ENCODE measurements at regions not wholly inside any gene's neighbourhood (a gene's known extent, or its start where the extent isn't known, plus 50 kb on each side); places are given as distances from the start of the nearest gene placed in this dataset.

- Histone ChIP-seq H3K27me3 (replicated peaks; ENCODE audit: insufficient read depth) (no peaks in the 10 kb centered on the region), H3K36me3 (no peaks in the 10 kb centered on the region), H3K4me1 (replicated peaks) (no peaks in the 10 kb centered on the region), H3K9me3 (no peaks in the 10 kb centered on the region), H3K27ac (no peak overlapping the region), H3K4me3 (no peak overlapping the region)
- WGBS: 64% methylated on average over 2 of the region's 2 CpGs
- intact Hi-C loops (cut with DNase I): no loop called here
- DNase-seq (ENCODE audit: low spot score): no peak
- TF ChIP-seq, protein P1, sequence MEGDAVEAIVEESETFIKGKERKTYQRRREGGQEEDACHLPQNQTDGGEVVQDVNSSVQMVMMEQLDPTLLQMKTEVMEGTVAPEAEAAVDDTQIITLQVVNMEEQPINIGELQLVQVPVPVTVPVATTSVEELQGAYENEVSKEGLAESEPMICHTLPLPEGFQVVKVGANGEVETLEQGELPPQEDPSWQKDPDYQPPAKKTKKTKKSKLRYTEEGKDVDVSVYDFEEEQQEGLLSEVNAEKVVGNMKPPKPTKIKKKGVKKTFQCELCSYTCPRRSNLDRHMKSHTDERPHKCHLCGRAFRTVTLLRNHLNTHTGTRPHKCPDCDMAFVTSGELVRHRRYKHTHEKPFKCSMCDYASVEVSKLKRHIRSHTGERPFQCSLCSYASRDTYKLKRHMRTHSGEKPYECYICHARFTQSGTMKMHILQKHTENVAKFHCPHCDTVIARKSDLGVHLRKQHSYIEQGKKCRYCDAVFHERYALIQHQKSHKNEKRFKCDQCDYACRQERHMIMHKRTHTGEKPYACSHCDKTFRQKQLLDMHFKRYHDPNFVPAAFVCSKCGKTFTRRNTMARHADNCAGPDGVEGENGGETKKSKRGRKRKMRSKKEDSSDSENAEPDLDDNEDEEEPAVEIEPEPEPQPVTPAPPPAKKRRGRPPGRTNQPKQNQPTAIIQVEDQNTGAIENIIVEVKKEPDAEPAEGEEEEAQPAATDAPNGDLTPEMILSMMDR (IDR thresholded peaks at IDR 0.05): no peak
- TF ChIP-seq POLR2A (IDR thresholded peaks at IDR 0.05) (no peak), POLR2AphosphoS5 (IDR thresholded peaks at IDR 0.05) (no peak)
Observed at GRCh38 chr18:55999641-56000040, 411.6 kb upstream of the TCF4 start.

DNA sequence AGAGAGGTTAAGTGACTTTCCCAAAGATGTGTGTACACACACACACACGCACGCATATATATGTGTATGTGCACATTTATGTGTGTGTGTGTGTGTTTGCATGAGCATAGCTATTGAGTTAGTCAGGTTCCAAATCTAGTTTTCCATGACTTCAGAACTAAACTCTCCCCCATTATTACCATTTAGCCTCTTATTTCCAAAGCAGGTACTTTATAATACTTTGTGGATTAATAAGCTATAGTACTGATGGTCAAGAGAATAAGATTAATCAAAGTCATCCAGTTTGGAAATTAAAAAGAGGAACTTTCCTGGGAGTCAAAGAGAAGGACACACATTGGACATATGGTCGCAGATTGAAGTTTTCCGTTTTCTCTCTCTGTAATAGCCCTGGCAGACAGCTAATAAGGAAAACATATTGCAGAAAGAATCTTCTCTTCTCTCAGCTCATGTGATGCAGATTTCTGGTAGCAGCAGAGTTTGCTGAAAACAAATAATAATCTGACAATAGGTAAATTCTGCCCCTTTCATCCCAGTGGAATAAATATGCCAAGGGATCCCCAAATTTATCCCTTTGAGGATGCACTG is 410.9 kb upstream of the TCF4 start:
- no peaks in the 10 kb centered on the region for H3K36me3 ChIP-seq
- intact Hi-C loops (cut with DNase I): no loop called here
- H3K27ac ChIP-seq: no peak overlapping the region
- DNase-seq (ENCODE audit: low spot score): no peak
- H3K27me3 ChIP-seq (replicated peaks; ENCODE audit: insufficient read depth): no peaks in the 10 kb centered on the region
- no peaks in the 10 kb centered on the region for H3K4me1 ChIP-seq (replicated peaks)
- WGBS: 92% methylated on average over 4 of the region's 4 CpGs
- TF ChIP-seq POLR2A (IDR thresholded peaks at IDR 0.05) (no peak), POLR2AphosphoS5 (IDR thresholded peaks at IDR 0.05) (no peak)
- TF ChIP-seq, protein P1 (IDR thresholded peaks at IDR 0.05): no peak
- H3K9me3 ChIP-seq: no peaks in the 10 kb centered on the region
- no peak overlapping the region for H3K4me3 ChIP-seq

- H3K27ac ChIP-seq: no peak overlapping the region
- 14% methylated on average over 11 of the region's 11 CpGs for WGBS
- TF ChIP-seq POLR2AphosphoS5 (IDR thresholded peaks at IDR 0.05): no peak
- TF ChIP-seq, protein P1 (IDR thresholded peaks at IDR 0.05): no peak
- no peak for TF ChIP-seq POLR2A (IDR thresholded peaks at IDR 0.05)
- peak; percentile 15 for DNase-seq (ENCODE audit: low spot score)
- no peaks in the 10 kb centered on the region for H3K36me3 ChIP-seq
- H3K9me3 ChIP-seq: no peaks in the 10 kb centered on the region
- H3K27me3 ChIP-seq (replicated peaks; ENCODE audit: insufficient read depth): no peaks in the 10 kb centered on the region
- no peak overlapping the region for H3K4me3 ChIP-seq
- intact Hi-C loops (cut with DNase I): no loop called here
- H3K4me1 ChIP-seq (replicated peaks): no peaks in the 10 kb centered on the region
Observed at GRCh38 chr18:55998071-55998522, 410.1 kb upstream of the TCF4 start.

DNA sequence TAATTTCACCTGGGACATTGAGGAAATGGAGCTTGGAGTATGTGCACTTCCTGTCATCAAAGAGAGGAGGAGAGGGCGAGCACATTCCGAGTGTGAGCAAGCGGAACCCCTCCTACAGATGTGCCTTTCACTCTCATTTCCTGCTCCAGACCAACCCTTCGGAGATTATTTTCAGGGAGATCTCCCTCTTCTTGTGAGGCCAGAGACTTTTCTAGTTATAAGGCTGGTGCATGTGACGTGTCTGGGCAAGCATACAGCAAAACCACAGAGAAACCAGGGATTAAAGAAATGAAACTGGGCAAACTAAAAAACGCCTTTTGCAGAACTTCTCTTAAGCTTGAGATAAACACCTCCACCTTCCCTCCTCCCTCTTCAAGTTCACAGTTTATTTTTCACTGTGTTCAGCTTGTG is 409.2 kb upstream of the TCF4 start:
- no peaks in the 10 kb centered on the region for H3K36me3 ChIP-seq
- H3K27me3 ChIP-seq (replicated peaks; ENCODE audit: insufficient read depth): no peaks in the 10 kb centered on the region
- no peaks in the 10 kb centered on the region for H3K9me3 ChIP-seq
- H3K4me1 ChIP-seq (replicated peaks): no peaks in the 10 kb centered on the region
- intact Hi-C loops (cut with DNase I): no loop called here
- TF ChIP-seq, protein P1 (IDR thresholded peaks at IDR 0.05): no peak
- TF ChIP-seq POLR2A (IDR thresholded peaks at IDR 0.05): no peak
- WGBS: 43% methylated on average over 6 of the region's 6 CpGs
- H3K27ac ChIP-seq: no peak overlapping the region
- no peak overlapping the region for H3K4me3 ChIP-seq
- no peak for DNase-seq (ENCODE audit: low spot score)

- Histone ChIP-seq H3K36me3 (no peaks in the 10 kb centered on the region), H3K27me3 (replicated peaks; ENCODE audit: insufficient read depth) (no peaks in the 10 kb centered on the region), H3K4me1 (replicated peaks) (no peaks in the 10 kb centered on the region), H3K9me3 (no peaks in the 10 kb centered on the region), H3K27ac (no peak overlapping the region), H3K4me3 (no peak overlapping the region)
- intact Hi-C loops (cut with DNase I): no loop called here
- no peak for DNase-seq (ENCODE audit: low spot score)
- WGBS: 73% methylated on average over 5 of the region's 5 CpGs
- TF ChIP-seq POLR2A (IDR thresholded peaks at IDR 0.05) (no peak), POLR2AphosphoS5 (IDR thresholded peaks at IDR 0.05) (no peak)
- TF ChIP-seq, protein P1 (IDR thresholded peaks at IDR 0.05): no peak
Observed at GRCh38 chr18:55996717-55997116, 408.7 kb upstream of the TCF4 start.

Data from prostate gland (tissue), 2 donors.